ENCODE measurements at regions not wholly inside any gene's neighbourhood (a gene's known extent, or its start where the extent isn't known, plus 50 kb on each side); places are given as distances from the start of the nearest gene placed in this dataset.
"Not testable (repeated sequence)": the region's sequence is repeated elsewhere in the genome, so short reads cannot be mapped to it uniquely, and the experiment has no call there.

- not testable (repeated sequence) for TF ChIP-seq CTCF (IDR thresholded peaks at IDR 0.05; ENCODE audit: low read depth, low read length, poor library complexity, severe bottlenecking); EZH2phosphoT487 (IDR thresholded peaks at IDR 0.05; ENCODE audit: borderline replicate concordance, low read length)
Observed at GRCh38 chr2:53313644-53314043, 454.0 kb upstream of the CHAC2 start.

All from DOHH2 (cell line).